Mammary epithelial cell (primary cell): ENCODE measurements at regions not wholly inside any gene's neighbourhood (a gene's known extent, or its start where the extent isn't known, plus 50 kb on each side); places are given as distances from the start of the nearest gene placed in this dataset.

Experiments used
- CTCF ChIP-seq, 2 donors: IDR thresholded peaks in 1 of 2; conservative IDR thresholded peaks in 1 of 2; 2 replicates each; pipeline ENCODE4 v1.5.1; 2011 to 2012; ENCODE audit warnings: inconsistent platforms in 2 of 2, low read length in 2 of 2, mild to moderate bottlenecking in 2 of 2, control low read depth in 1 of 2, low read depth in 1 of 2; ENCODE audit not compliant: insufficient read depth in 1 of 2; ENCODE audit errors: extremely low read depth in 1 of 2
- EZH2 ChIP-seq: IDR thresholded peaks from 2 replicates; pipeline ENCODE4 v1.6.1; 2012; ENCODE audit warnings: low read length, inconsistent platforms, borderline replicate concordance

- TF ChIP-seq CTCF (conservative IDR thresholded peaks at IDR 0.05 in 1 of 2, IDR thresholded peaks at IDR 0.05 in 1 of 2; ENCODE audit: extremely low read depth in 1 of 2, insufficient read depth in 1 of 2, low read depth in 1 of 2, low read length in 2 of 2) (no peak), EZH2 (no peak)
These were observed 224.2 kb downstream of the CYB561 start for GRCh38 chr17:63221939-63222338.
